ENCODE measurements at regions not wholly inside any gene's neighbourhood (a gene's known extent, or its start where the extent isn't known, plus 50 kb on each side); places are given as distances from the start of the nearest gene placed in this dataset.

DNA sequence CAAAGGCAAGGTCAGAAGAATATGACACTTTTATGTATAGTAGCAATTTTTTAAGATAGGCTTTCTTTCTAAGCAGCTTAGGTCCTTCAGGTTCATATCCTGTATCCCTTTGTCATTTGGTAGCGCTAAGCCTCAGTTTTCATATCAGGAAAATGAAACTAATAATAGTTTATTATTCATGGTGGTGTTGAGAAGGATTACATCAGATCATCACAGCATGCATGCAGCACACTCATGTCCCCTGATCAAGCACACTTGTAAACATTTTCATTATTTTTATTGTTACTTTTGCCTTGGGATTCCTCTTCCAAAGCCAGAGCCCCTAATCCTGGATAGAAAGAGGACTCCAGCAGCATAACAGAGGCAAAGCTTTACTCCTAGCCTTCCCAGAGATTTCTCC, 70.2 kb upstream of the ADGRF1 start:
- H3K9me3 ChIP-seq, result no peaks in the 10 kb centered on the region
- no peaks in the 10 kb centered on the region for H3K27me3 ChIP-seq
- no peaks in the 10 kb centered on the region for H3K36me3 ChIP-seq
- H3K4me1 ChIP-seq, result no peaks in the 10 kb centered on the region
- TF ChIP-seq POLR2A (IDR thresholded peaks at IDR 0.05), result no peak
- TF ChIP-seq, protein P1, sequence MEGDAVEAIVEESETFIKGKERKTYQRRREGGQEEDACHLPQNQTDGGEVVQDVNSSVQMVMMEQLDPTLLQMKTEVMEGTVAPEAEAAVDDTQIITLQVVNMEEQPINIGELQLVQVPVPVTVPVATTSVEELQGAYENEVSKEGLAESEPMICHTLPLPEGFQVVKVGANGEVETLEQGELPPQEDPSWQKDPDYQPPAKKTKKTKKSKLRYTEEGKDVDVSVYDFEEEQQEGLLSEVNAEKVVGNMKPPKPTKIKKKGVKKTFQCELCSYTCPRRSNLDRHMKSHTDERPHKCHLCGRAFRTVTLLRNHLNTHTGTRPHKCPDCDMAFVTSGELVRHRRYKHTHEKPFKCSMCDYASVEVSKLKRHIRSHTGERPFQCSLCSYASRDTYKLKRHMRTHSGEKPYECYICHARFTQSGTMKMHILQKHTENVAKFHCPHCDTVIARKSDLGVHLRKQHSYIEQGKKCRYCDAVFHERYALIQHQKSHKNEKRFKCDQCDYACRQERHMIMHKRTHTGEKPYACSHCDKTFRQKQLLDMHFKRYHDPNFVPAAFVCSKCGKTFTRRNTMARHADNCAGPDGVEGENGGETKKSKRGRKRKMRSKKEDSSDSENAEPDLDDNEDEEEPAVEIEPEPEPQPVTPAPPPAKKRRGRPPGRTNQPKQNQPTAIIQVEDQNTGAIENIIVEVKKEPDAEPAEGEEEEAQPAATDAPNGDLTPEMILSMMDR (IDR thresholded peaks at IDR 0.05), result no peak
- no peak overlapping the region for H3K27ac ChIP-seq
- H3K4me3 ChIP-seq, result no peak overlapping the region
- DNase-seq, result no peak
- intact Hi-C loops (cut with DNase I; ENCODE audit: low total_unique reads), result no loop called here

DNA sequence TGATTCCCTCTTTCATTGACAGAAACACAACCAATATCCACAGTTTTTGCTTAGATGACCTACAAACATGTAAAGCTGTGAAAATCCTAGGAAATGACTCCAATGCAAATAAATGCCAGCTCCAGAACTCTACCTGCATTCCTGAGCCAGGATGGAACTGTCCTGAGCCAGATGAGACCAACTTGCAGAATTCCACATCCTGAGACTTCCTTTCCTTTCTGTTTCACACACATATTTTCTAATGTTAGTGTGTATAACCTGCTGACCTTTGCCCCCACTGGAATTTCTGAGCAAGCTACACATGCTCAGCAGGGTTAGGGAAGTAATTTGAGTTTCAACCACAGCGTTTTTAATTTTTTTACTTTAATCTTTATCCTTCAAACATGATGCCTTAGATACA, 69.6 kb upstream of the ADGRF1 start:
- H3K4me3 ChIP-seq, result no peak overlapping the region
- intact Hi-C loops (cut with DNase I; ENCODE audit: low total_unique reads), result no loop called here
- no peak for TF ChIP-seq POLR2A (IDR thresholded peaks at IDR 0.05)
- TF ChIP-seq, protein P1 (IDR thresholded peaks at IDR 0.05), result no peak
- no peaks in the 10 kb centered on the region for H3K36me3 ChIP-seq
- H3K27me3 ChIP-seq, result no peaks in the 10 kb centered on the region
- no peaks in the 10 kb centered on the region for H3K4me1 ChIP-seq
- no peak overlapping the region for H3K27ac ChIP-seq
- no peak for DNase-seq
- no peaks in the 10 kb centered on the region for H3K9me3 ChIP-seq

DNA sequence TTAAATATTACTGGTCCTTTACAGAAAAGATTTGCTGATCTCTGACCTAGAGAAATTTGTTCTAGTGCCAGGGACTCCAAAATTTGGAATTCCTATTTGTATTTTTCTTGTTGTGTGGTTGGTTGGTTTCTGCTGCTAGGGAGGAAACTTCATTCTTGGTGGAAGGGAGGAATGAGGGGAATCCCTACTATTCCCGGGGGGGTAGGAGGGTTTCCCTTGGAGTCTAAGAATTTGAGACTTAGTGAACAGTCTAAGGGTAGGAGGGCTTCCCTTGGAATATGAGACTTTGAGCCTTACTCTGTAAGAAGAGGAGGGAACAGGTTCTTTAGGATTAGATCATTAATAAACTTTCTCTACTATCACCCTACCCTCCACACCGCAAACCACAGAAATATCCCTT, 67.1 kb upstream of the ADGRF1 start:
- intact Hi-C loops (cut with DNase I; ENCODE audit: low total_unique reads), result no loop called here
- TF ChIP-seq POLR2A (IDR thresholded peaks at IDR 0.05), result no peak
- TF ChIP-seq, protein P1 (IDR thresholded peaks at IDR 0.05), result no peak
- DNase-seq, result no peak
- no peaks in the 10 kb centered on the region for H3K27me3 ChIP-seq
- no peaks in the 10 kb centered on the region for H3K4me1 ChIP-seq
- H3K9me3 ChIP-seq, result no peaks in the 10 kb centered on the region
- no peak overlapping the region for H3K4me3 ChIP-seq
- H3K27ac ChIP-seq, result no peak overlapping the region
- no peaks in the 10 kb centered on the region for H3K36me3 ChIP-seq

DNA sequence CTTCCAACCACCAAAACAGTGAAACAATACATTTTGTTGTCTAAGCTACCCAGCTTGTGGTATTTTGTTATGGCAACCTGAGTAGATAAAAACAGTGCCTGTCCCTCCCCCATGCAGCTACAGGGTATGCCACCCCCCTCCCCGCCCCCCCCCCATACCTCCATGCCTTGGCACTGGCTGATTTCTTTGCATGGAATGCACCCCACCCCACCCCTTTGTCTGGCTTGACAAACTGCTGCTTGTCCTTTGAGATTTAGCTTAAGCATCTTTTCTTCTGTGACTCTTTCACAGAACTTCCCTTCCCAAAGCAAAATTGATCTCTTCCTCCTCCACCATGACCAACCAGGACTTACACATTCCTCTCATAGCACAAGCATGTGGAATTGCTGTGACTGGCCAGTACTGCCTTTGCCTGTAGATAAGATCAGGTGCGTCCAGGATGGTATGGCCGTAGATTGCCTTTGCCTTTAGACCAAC, 64.6 kb upstream of the ADGRF1 start:
- intact Hi-C loops (cut with DNase I; ENCODE audit: low total_unique reads), result no loop called here
- TF ChIP-seq, protein P1 (IDR thresholded peaks at IDR 0.05), result no peak
- TF ChIP-seq POLR2A (IDR thresholded peaks at IDR 0.05), result no peak
- Histone ChIP-seq H3K9me3 (no peaks in the 10 kb centered on the region), H3K27ac (no peak overlapping the region), H3K4me1 (no peaks in the 10 kb centered on the region), H3K36me3 (no peaks in the 10 kb centered on the region), H3K4me3 (no peak overlapping the region), H3K27me3 (no peaks in the 10 kb centered on the region)
- no peak for DNase-seq

DNA sequence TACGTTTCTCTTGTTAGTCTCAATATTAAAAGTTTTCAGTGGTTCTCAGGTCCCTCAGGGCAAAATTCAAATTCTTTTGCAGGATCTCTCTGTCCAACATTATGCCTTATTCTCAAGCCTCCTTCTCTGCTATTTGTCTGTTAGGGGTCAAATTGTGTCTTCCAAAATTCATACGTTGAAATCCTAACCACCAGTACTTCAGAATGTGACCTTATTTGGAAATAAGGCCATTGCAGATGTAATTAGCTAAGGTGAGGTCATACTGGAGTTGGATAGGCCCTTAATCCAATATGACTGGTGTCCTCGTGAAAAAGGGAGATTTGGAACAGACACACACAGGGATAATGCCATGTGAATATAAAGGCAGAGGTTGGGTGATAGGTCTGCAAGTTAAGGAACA, 64.1 kb upstream of the ADGRF1 start:
- Histone ChIP-seq H3K27me3 (no peaks in the 10 kb centered on the region), H3K4me3 (no peak overlapping the region), H3K36me3 (no peaks in the 10 kb centered on the region), H3K4me1 (no peaks in the 10 kb centered on the region), H3K27ac (no peak overlapping the region), H3K9me3 (no peaks in the 10 kb centered on the region)
- TF ChIP-seq, protein P1 (IDR thresholded peaks at IDR 0.05), result no peak
- no peak for TF ChIP-seq POLR2A (IDR thresholded peaks at IDR 0.05)
- DNase-seq, result no peak
- intact Hi-C loops (cut with DNase I; ENCODE audit: low total_unique reads), result no loop called here
